ENCODE measurements at regions not wholly inside any gene's neighbourhood (a gene's known extent, or its start where the extent isn't known, plus 50 kb on each side); places are given as distances from the start of the nearest gene placed in this dataset.

DNA sequence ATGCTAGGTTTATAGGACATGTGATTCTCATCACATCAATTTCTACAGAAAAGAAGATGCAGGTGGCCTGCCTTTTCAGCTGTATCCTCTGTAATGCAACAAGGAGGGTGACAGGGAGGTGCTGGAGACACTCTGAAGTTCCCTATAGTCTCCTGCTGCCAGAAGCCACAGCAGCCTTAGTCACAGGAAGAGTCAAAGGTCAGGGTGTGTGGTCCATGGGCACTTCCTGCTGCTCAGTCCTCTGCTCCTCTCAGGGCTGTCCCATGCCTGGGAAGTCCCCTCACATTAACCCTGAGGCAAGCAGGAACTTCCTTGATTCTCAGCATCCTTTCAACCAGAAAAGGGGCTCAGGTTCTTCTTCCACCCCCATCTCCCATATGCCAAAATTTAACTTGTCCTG is 144.8 kb upstream of the FOXA2 start:
- TF ChIP-seq FOS (IDR thresholded peaks at IDR 0.05; ENCODE audit: borderline replicate concordance, insufficient read depth, low read length) (peak; percentile 21), POLR2AphosphoS5 (IDR thresholded peaks at IDR 0.05; ENCODE audit: insufficient read depth, low read depth, low read length) (no peak), GATA2 (IDR thresholded peaks at IDR 0.05; ENCODE audit: insufficient read depth, insufficient read length, low read depth, low read length) (no peak), POLR2A (IDR thresholded peaks at IDR 0.05; ENCODE audit: low read depth, low read length) (no peak)
- TF ChIP-seq, protein P1, sequence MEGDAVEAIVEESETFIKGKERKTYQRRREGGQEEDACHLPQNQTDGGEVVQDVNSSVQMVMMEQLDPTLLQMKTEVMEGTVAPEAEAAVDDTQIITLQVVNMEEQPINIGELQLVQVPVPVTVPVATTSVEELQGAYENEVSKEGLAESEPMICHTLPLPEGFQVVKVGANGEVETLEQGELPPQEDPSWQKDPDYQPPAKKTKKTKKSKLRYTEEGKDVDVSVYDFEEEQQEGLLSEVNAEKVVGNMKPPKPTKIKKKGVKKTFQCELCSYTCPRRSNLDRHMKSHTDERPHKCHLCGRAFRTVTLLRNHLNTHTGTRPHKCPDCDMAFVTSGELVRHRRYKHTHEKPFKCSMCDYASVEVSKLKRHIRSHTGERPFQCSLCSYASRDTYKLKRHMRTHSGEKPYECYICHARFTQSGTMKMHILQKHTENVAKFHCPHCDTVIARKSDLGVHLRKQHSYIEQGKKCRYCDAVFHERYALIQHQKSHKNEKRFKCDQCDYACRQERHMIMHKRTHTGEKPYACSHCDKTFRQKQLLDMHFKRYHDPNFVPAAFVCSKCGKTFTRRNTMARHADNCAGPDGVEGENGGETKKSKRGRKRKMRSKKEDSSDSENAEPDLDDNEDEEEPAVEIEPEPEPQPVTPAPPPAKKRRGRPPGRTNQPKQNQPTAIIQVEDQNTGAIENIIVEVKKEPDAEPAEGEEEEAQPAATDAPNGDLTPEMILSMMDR (IDR thresholded peaks at IDR 0.05; ENCODE audit: extremely low read depth in 1 of 2, insufficient read depth in 1 of 2, low read depth in 1 of 2, low read length in 2 of 2), result no peak

Data from endothelial cell of umbilical vein (primary cell).